IMR-90 (cell line): ENCODE measurements at regions not wholly inside any gene's neighbourhood (a gene's known extent, or its start where the extent isn't known, plus 50 kb on each side); places are given as distances from the start of the nearest gene placed in this dataset.

Source experiments
- BHLHE40 ChIP-seq: fragments of 150-350 bp; IDR thresholded peaks from 2 replicates; pipeline ENCODE4 v1.6.1; 2016; ENCODE audit warnings: mild to moderate bottlenecking, low read depth, low read length
- CEBPB ChIP-seq: IDR thresholded peaks from 2 replicates; pipeline ENCODE4 v1.6.1; 2012; ENCODE audit warnings: low read depth, low read length, improper control_type of control experiment
- MXI1 ChIP-seq: IDR thresholded peaks from 2 replicates; pipeline ENCODE4 v1.6.1; 2012; ENCODE audit warnings: low read depth, mild to moderate bottlenecking, low read length, moderate library complexity, borderline replicate concordance
- NFE2L2 ChIP-seq: fragments of 150-350 bp; IDR thresholded peaks from 2 replicates; pipeline ENCODE4 v1.6.1; 2016; ENCODE audit warnings: low read depth, mild to moderate bottlenecking, low read length
- POLR2A ChIP-seq: IDR thresholded peaks from 2 replicates; pipeline ENCODE4 v1.6.1; 2012; ENCODE audit warnings: mild to moderate bottlenecking, low read depth, low read length
- RAD21 ChIP-seq: IDR thresholded peaks from 2 replicates; pipeline ENCODE4 v1.6.1; 2012; ENCODE audit warnings: low read length, improper control_type of control experiment
- RCOR1 ChIP-seq: IDR thresholded peaks from 2 replicates; pipeline ENCODE4 v1.6.1; 2012; ENCODE audit warnings: mild to moderate bottlenecking, low read length, improper control_type of control experiment; ENCODE audit not compliant: insufficient replicate concordance
- SMC3 ChIP-seq: fragments of 150-350 bp; IDR thresholded peaks from 2 replicates; pipeline ENCODE4 v1.6.1; 2016; ENCODE audit warnings: low read depth, mild to moderate bottlenecking, antibody characterized with exemption, low read length, moderate library complexity
- TF ChIP-seq, protein P1 (sequence below): conservative IDR thresholded peaks from 2 replicates; pipeline ENCODE4 v1.5.1; 2012; ENCODE audit warnings: mild to moderate bottlenecking, low read depth, low read length, improper control_type of control experiment
- TF ChIP-seq, protein P2 (sequence below): fragments of 150-350 bp; IDR thresholded peaks from 2 replicates; pipeline ENCODE4 v1.6.1; 2017; ENCODE audit warnings: mild to moderate bottlenecking, antibody characterized with exemption, low read length, low read depth

DNA sequence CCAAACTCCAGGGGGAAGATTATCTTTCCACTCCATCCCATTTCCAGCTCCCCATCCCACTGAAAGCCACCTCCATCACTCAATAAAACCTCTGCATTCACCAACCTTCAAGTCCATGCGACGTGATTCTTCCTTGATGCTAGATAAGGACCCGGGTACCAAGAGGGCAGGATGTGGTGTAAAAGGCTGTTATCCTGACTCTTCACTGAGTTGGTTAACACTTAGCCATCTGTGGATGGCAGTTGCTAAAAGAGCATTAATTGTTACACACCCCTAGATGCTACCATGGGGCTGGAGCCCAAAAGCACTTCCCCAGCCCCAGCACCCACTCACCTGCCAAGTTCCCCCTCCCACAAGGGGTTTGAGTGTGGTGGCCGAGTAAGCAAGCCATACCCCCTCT lies 53.4 kb upstream of the DPP10 start:
- TF ChIP-seq POLR2A (no peak), BHLHE40 (no peak), NFE2L2 (no peak), CEBPB (no peak), RCOR1 (no peak), SMC3 (no peak), RAD21 (no peak), MXI1 (no peak)
- TF ChIP-seq, protein P1, sequence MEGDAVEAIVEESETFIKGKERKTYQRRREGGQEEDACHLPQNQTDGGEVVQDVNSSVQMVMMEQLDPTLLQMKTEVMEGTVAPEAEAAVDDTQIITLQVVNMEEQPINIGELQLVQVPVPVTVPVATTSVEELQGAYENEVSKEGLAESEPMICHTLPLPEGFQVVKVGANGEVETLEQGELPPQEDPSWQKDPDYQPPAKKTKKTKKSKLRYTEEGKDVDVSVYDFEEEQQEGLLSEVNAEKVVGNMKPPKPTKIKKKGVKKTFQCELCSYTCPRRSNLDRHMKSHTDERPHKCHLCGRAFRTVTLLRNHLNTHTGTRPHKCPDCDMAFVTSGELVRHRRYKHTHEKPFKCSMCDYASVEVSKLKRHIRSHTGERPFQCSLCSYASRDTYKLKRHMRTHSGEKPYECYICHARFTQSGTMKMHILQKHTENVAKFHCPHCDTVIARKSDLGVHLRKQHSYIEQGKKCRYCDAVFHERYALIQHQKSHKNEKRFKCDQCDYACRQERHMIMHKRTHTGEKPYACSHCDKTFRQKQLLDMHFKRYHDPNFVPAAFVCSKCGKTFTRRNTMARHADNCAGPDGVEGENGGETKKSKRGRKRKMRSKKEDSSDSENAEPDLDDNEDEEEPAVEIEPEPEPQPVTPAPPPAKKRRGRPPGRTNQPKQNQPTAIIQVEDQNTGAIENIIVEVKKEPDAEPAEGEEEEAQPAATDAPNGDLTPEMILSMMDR, result no peak
- TF ChIP-seq, protein P2, sequence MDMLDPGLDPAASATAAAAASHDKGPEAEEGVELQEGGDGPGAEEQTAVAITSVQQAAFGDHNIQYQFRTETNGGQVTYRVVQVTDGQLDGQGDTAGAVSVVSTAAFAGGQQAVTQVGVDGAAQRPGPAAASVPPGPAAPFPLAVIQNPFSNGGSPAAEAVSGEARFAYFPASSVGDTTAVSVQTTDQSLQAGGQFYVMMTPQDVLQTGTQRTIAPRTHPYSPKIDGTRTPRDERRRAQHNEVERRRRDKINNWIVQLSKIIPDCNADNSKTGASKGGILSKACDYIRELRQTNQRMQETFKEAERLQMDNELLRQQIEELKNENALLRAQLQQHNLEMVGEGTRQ, result no peak
